ENCODE measurements at regions not wholly inside any gene's neighbourhood (a gene's known extent, or its start where the extent isn't known, plus 50 kb on each side); places are given as distances from the start of the nearest gene placed in this dataset.

DNA sequence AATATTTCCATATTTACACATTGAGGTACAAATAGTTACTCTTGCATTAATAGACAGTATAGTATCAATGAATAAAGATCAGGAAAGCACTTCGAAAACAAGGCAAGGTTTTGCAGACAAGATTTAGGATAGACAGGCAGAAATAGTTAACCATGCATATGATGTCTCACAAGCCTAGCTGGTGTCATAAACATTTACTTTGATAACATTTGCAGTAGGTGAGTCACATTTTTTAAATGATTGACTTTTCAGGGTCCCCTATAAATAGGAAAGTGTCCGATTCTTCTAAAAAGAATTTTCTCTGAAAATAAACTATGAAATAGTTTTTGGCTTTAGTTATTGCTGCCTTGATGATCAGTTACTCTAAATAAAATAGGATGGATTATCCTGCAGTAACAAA, 162.1 kb downstream of the SNX18 start:
- DNase-seq (ENCODE audit: extremely low spot score): no peak
- TF ChIP-seq POLR2AphosphoS5 (IDR thresholded peaks at IDR 0.05) (no peak), POLR2A (IDR thresholded peaks at IDR 0.05; ENCODE audit: low read depth) (no peak), CTCF (IDR thresholded peaks at IDR 0.05) (no peak), EP300 (IDR thresholded peaks at IDR 0.05) (no peak)
- no peaks in the 10 kb centered on the region for H3K9me3 ChIP-seq
- intact Hi-C loops (cut with DNase I): no loop called here
- H3K27ac ChIP-seq (replicated peaks in 1 of 4): no peak overlapping the region
- 71% methylated on average over 2 of the region's 2 CpGs for WGBS
- H3K27me3 ChIP-seq: no peaks in the 10 kb centered on the region
- no peak overlapping the region for H3K4me3 ChIP-seq
- H3K36me3 ChIP-seq: no peaks in the 10 kb centered on the region
- peaks cover 0 to 10% (median 8%) of the 10 kb centered on the region in 4 donors for H3K4me1 ChIP-seq

- no peaks in the 10 kb centered on the region for H3K27me3 ChIP-seq
- intact Hi-C loops (cut with DNase I): no loop called here
- WGBS: 82% methylated on average over 3 of the region's 3 CpGs
- peaks cover 0 to 10% (median 8%) of the 10 kb centered on the region in 4 donors for H3K4me1 ChIP-seq
- DNase-seq (ENCODE audit: extremely low spot score): no peak
- H3K9me3 ChIP-seq: no peaks in the 10 kb centered on the region
- no peak overlapping the region for H3K4me3 ChIP-seq
- TF ChIP-seq CTCF (IDR thresholded peaks at IDR 0.05) (no peak), POLR2A (IDR thresholded peaks at IDR 0.05; ENCODE audit: low read depth) (no peak), EP300 (IDR thresholded peaks at IDR 0.05) (no peak), POLR2AphosphoS5 (IDR thresholded peaks at IDR 0.05) (no peak)
- no peak overlapping the region for H3K27ac ChIP-seq (replicated peaks in 1 of 4)
- H3K36me3 ChIP-seq: no peaks in the 10 kb centered on the region
These were observed 161.2 kb downstream of the SNX18 start for GRCh38 chr5:54678737-54679136.

GRCh38 chr5:54676481-54677340, 159.2 kb downstream of the SNX18 start:
- H3K9me3 ChIP-seq: peaks cover 0 to 6% (median 0%) of the 10 kb centered on the region in 4 donors
- TF ChIP-seq POLR2AphosphoS5 (IDR thresholded peaks at IDR 0.05): no peak
- TF ChIP-seq EP300 (IDR thresholded peaks at IDR 0.05): no peak
- TF ChIP-seq POLR2A (IDR thresholded peaks at IDR 0.05; ENCODE audit: low read depth): no peak
- 42% methylated on average over 3 of the region's 3 CpGs for WGBS
- H3K27ac ChIP-seq (replicated peaks in 1 of 4): no peak overlapping the region
- H3K27me3 ChIP-seq: no peaks in the 10 kb centered on the region
- H3K4me1 ChIP-seq: peaks cover 2 to 26% (median 16%) of the 10 kb centered on the region in 4 donors
- intact Hi-C loops (cut with DNase I): no loop called here
- no peak for DNase-seq (ENCODE audit: extremely low spot score)
- no peak overlapping the region for H3K4me3 ChIP-seq
- H3K36me3 ChIP-seq: no peaks in the 10 kb centered on the region

DNA sequence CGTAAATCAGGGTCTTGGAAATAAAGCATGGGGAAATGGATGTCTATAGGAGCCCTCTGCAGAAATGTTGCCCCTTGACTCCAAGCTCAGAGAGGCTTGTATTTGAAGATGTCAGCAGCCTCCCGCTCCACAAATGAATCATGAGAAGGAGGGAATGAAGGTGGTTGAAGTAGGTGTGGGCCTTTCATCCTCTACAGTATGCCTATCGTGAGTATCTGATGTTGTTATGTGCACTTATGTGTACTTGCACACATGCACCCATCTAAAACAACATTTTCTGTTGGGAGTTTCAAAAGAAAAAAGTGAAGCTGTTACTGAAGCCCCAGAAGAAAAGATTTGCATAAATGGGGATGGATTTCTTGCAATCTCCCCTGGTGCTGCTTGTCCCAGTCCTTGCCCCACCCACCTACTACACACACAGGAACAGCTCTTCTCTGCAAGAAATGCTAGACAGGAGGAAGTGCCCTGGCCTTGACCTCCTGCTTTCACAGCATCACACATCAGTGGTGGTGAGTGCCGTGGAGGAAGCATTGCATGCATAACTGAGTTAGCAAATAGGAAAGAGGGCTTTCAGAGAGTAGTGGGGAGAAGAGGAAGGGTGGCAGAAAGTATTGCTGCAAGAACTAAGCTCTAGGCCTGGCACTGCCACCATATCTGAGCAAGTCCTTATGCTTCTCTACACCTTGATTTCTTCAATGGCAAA, 156.1 kb downstream of the SNX18 start:
- WGBS: 85% methylated on average over 4 of the region's 4 CpGs
- Histone ChIP-seq H3K27ac (replicated peaks in 1 of 4) (no peak overlapping the region), H3K4me1 (peaks cover 5 to 43% (median 38%) of the 10 kb centered on the region in 4 donors), H3K9me3 (peaks cover 0 to 7% (median 0%) of the 10 kb centered on the region in 4 donors), H3K36me3 (no peaks in the 10 kb centered on the region), H3K27me3 (no peaks in the 10 kb centered on the region), H3K4me3 (no peak overlapping the region)
- DNase-seq (ENCODE audit: extremely low spot score): no peak
- no peak for TF ChIP-seq EP300 (IDR thresholded peaks at IDR 0.05)
- TF ChIP-seq POLR2A (IDR thresholded peaks at IDR 0.05; ENCODE audit: low read depth): no peak
- no peak for TF ChIP-seq CTCF (IDR thresholded peaks at IDR 0.05)
- TF ChIP-seq POLR2AphosphoS5 (IDR thresholded peaks at IDR 0.05): no peak
- intact Hi-C loops (cut with DNase I): no loop called here

DNA sequence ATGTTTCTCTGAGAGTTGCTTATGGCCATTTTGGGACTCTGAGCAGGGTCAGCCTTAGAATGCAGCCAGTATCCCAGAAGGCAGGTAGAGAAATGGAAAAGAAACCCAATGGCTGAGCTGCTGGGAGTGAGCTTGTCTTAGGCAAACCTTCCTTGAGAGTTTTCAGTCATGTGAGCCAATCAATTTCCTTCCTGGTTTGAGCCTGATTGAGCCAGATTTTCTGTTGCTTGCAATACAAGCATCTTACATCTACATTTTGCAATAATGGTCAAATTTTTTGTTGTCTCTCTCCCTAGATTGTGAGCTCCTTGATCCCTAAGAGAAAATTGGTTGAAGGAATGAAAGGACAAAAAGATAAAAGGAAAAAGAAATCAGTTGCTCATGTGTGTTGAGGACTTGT, 155.3 kb downstream of the SNX18 start:
- Histone ChIP-seq H3K9me3 (peaks cover 0 to 14% (median 2%) of the 10 kb centered on the region in 4 donors), H3K36me3 (no peaks in the 10 kb centered on the region), H3K4me3 (no peak overlapping the region), H3K4me1 (peaks cover 5 to 43% (median 38%) of the 10 kb centered on the region in 4 donors), H3K27ac (replicated peaks in 1 of 4) (no peak overlapping the region), H3K27me3 (no peaks in the 10 kb centered on the region)
- DNase-seq (ENCODE audit: extremely low spot score): no peak
- TF ChIP-seq POLR2AphosphoS5 (IDR thresholded peaks at IDR 0.05) (no peak), POLR2A (IDR thresholded peaks at IDR 0.05; ENCODE audit: low read depth) (no peak)
- intact Hi-C loops (cut with DNase I): no loop called here

Measured in esophagus muscularis mucosa (tissue), 4 donors.